ENCODE measurements at regions not wholly inside any gene's neighbourhood (a gene's known extent, or its start where the extent isn't known, plus 50 kb on each side); places are given as distances from the start of the nearest gene placed in this dataset.

GRCh38 chr1:119310301-119310700 lies 58.3 kb upstream of the HAO2 start (continued):
- no peak for TF ChIP-seq HOXB6 (CRISPR knock-in tag; IDR thresholded peaks at IDR 0.05; ENCODE audit: borderline replicate concordance)
- TF ChIP-seq TRIM28 (IDR thresholded peaks at IDR 0.05), result no peak

- no peak overlapping the region for H3K27ac ChIP-seq (ENCODE audit: extremely low read depth, low read depth, low read length)
- POLR2A ChIA-PET, result interaction anchor here (0.6 kb wide), 1 partner anchor 95 kb away, joined by 3 read pairs; no protein-coding TSS in a partner anchor
- 0% methylated on average over 4 of the region's 4 CpGs for WGBS (ENCODE audit: insufficient coverage, low coverage, missing lambda C conversion rate)
- no peak for FAIRE-seq
- no peak overlapping the region for H2AFZ ChIP-seq (ENCODE audit: low read depth, low read length)
- no peaks in the 10 kb centered on the region for H3K9me3 ChIP-seq (replicated peaks; ENCODE audit: control insufficient read depth, insufficient read depth, low read depth, low read length)
- no peaks in the 10 kb centered on the region; the same call in 1 of the 2 replicates for H4K20me1 ChIP-seq (replicated peaks; ENCODE audit: control insufficient read depth, insufficient read depth, low read length)
- ATAC-seq, result no peak
- CTCF ChIA-PET (ENCODE audit: low intra/inter-chr PET ratio), result no interaction called here
- H3K4me3 ChIP-seq, result no peak overlapping the region
- H3K27me3 ChIP-seq (ENCODE audit: control insufficient read depth in 2 of 2, insufficient read depth in 2 of 2, low read length in 2 of 2), result peaks cover 6 to 7% of the 10 kb centered on the region in 2 experiments; a peak in 2 of 5 replicates
- in situ Hi-C loops (cut with MboI), result no loop called here
- no peak overlapping the region for H3K9ac ChIP-seq (ENCODE audit: insufficient read depth in 1 of 2, low read depth in 2 of 2, low read length in 2 of 2)
- no peak overlapping the region for H3K4me2 ChIP-seq (ENCODE audit: insufficient read depth, low read length)
- no peaks in the 10 kb centered on the region for H3K4me1 ChIP-seq (replicated peaks in 1 of 2; ENCODE audit: control insufficient read depth in 2 of 2, insufficient read depth in 2 of 2, low read length in 2 of 2)
- H3K79me2 ChIP-seq (ENCODE audit: control insufficient read depth, insufficient read depth, low read length), result no peaks in the 10 kb centered on the region
- BruUV-seq (replicated peaks), result no TSS peak
- TF ChIP-seq ETS1 (conservative IDR thresholded peaks at IDR 0.05; ENCODE audit: control insufficient read depth, low read depth, low read length), result no peak
- no peak for TF ChIP-seq POLR2B (IDR thresholded peaks at IDR 0.05; ENCODE audit: low read depth, partially characterized antibody)
- no peak for TF ChIP-seq DIDO1 (tag; IDR thresholded peaks at IDR 0.05; ENCODE audit: low read depth)
- no peak for DNase-seq (ENCODE audit: extremely low read depth in 1 of 4, low spot score in 3 of 4)
- H3K9me1 ChIP-seq (ENCODE audit: control insufficient read depth, insufficient read depth, low read length), result no peaks in the 10 kb centered on the region
- intact Hi-C loops (cut with micrococcal nuclease), result no loop called here
- H3K36me3 ChIP-seq (ENCODE audit: control insufficient read depth, insufficient read depth, low read length), result no peaks in the 10 kb centered on the region
Measured at GRCh38 chr1:119312500-119312899, 56.1 kb upstream of the HAO2 start.
